Ishikawa (cell line): ENCODE measurements at regions not wholly inside any gene's neighbourhood (a gene's known extent, or its start where the extent isn't known, plus 50 kb on each side); places are given as distances from the start of the nearest gene placed in this dataset.

Experiments used
- CEBPB ChIP-seq: IDR thresholded peaks from 2 replicates; pipeline ENCODE4 v1.6.1; 2012
- CREB1 ChIP-seq: IDR thresholded peaks from 2 replicates; pipeline ENCODE4 v1.6.1; 2012; ENCODE audit warnings: low read depth
- EGR1 ChIP-seq: IDR thresholded peaks from 2 replicates; pipeline ENCODE4 v1.6.1; 2012
- EP300 ChIP-seq: IDR thresholded peaks from 2 replicates; pipeline ENCODE4 v1.6.1; 2012; ENCODE audit warnings: borderline replicate concordance
- FOXM1 ChIP-seq: IDR thresholded peaks from 2 replicates; pipeline ENCODE4 v1.6.1; 2012; ENCODE audit warnings: low read depth, borderline replicate concordance
- MAX ChIP-seq: IDR thresholded peaks from 2 replicates; pipeline ENCODE4 v1.6.1; 2012
- NFIC ChIP-seq: IDR thresholded peaks from 2 replicates; pipeline ENCODE4 v1.6.1; 2012
- RAD21 ChIP-seq: IDR thresholded peaks from 2 replicates; pipeline ENCODE4 v1.6.1; 2012; ENCODE audit warnings: low read depth
- REST ChIP-seq: IDR thresholded peaks from 2 replicates; pipeline ENCODE4 v1.6.1; 2012; ENCODE audit warnings: low read depth, mild to moderate bottlenecking
- TAF1 ChIP-seq: IDR thresholded peaks from 2 replicates; pipeline ENCODE4 v1.6.1; 2012; ENCODE audit warnings: low read depth, mild to moderate bottlenecking
- TCF12 ChIP-seq: IDR thresholded peaks from 2 replicates; pipeline ENCODE4 v1.6.1; 2012; ENCODE audit warnings: low read depth
- TEAD4 ChIP-seq: IDR thresholded peaks from 2 replicates; pipeline ENCODE4 v1.6.1; 2012
- YY1 ChIP-seq: IDR thresholded peaks from 2 replicates; pipeline ENCODE4 v1.6.1; 2012; ENCODE audit warnings: low read depth
- ZBTB7A ChIP-seq: IDR thresholded peaks from 2 replicates; pipeline ENCODE4 v1.6.1; 2012; ENCODE audit warnings: low read depth
- TF ChIP-seq, protein P1 (sequence below): IDR thresholded peaks from 2 replicates; pipeline ENCODE4 v1.6.1; 2012

DNA sequence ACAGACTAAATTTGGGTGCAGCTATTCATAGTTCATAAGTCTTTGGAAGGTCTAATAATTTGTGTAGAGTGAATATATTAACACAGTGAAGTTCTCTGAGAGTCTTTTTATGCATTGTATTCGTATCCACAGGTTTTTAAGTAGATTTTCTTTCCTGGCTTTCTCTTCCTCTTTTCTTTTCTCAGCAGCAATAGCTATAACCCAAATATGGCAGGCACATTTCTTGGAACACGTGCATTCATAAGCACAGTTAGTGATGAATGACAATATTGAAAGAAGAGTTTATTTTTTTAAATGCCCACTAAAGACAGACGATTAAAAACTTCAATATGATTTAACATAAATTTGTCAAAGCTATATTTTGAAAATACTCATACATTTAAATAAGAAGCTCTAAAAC, 220.5 kb upstream of the MBL2 start:
- TF ChIP-seq NFIC = no peak
- no peak for TF ChIP-seq REST
- no peak for TF ChIP-seq TAF1
- TF ChIP-seq EGR1 = no peak
- TF ChIP-seq MAX = no peak
- TF ChIP-seq, protein P1, sequence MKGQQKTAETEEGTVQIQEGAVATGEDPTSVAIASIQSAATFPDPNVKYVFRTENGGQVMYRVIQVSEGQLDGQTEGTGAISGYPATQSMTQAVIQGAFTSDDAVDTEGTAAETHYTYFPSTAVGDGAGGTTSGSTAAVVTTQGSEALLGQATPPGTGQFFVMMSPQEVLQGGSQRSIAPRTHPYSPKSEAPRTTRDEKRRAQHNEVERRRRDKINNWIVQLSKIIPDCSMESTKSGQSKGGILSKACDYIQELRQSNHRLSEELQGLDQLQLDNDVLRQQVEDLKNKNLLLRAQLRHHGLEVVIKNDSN = no peak
- no peak for TF ChIP-seq YY1
- no peak for TF ChIP-seq EP300
- TF ChIP-seq CREB1 = no peak
- TF ChIP-seq FOXM1 = no peak
- no peak for TF ChIP-seq TEAD4
- TF ChIP-seq RAD21 = no peak
- no peak for TF ChIP-seq CEBPB
- TF ChIP-seq TCF12 = no peak
- TF ChIP-seq ZBTB7A = no peak

DNA sequence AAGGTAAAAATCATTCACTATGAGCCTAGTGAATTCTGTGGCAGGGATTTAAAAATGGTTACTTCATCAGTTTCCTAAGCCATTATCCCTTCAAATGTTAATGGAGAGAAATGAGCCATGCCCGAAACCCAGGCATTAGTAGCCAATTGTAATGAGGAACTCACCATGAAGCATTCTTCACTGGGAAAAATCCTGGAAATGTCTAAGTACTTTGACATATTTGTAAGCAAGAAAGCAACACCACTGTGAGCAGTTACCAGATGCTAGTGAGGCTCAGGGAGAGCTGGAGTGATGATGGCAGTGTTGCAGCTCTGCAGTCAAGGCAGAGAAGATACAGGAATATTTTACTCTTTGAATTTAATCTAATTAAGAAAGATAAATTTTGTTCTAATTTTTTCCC, 220.0 kb upstream of the MBL2 start:
- TF ChIP-seq REST = no peak
- no peak for TF ChIP-seq EGR1
- TF ChIP-seq CREB1 = no peak
- TF ChIP-seq TAF1 = no peak
- TF ChIP-seq, protein P1 = no peak
- TF ChIP-seq TCF12 = no peak
- no peak for TF ChIP-seq YY1
- no peak for TF ChIP-seq NFIC
- TF ChIP-seq FOXM1 = no peak
- no peak for TF ChIP-seq EP300

GRCh38 chr10:52988923-52989322, 216.3 kb upstream of the MBL2 start:
- TF ChIP-seq NFIC = no peak
- TF ChIP-seq RAD21 = no peak
- no peak for TF ChIP-seq TEAD4
- no peak for TF ChIP-seq ZBTB7A
- no peak for TF ChIP-seq CEBPB
- TF ChIP-seq EGR1 = no peak
- TF ChIP-seq EP300 = no peak
- TF ChIP-seq TCF12 = no peak
- no peak for TF ChIP-seq YY1
- TF ChIP-seq REST = no peak
- TF ChIP-seq, protein P1 = no peak
- TF ChIP-seq MAX = no peak
- no peak for TF ChIP-seq FOXM1
- TF ChIP-seq TAF1 = no peak
- TF ChIP-seq CREB1 = no peak

- TF ChIP-seq EGR1 (no peak), MAX (no peak), CEBPB (no peak)
These were observed 213.5 kb upstream of the MBL2 start for GRCh38 chr10:52986125-52986524.
